Prostate gland (tissue), 2 donors: ENCODE measurements at regions not wholly inside any gene's neighbourhood (a gene's known extent, or its start where the extent isn't known, plus 50 kb on each side); places are given as distances from the start of the nearest gene placed in this dataset.
A peak's percentile ranks its signal among the peaks of the same experiment; 100 is the strongest.

Experiments
- DNase-seq: peaks from one replicate; pipeline ENCODE4 v3.0.0-alpha.2; 2019; ENCODE audit warnings: low spot score
- H3K27ac ChIP-seq, 2 donors: fragments of 200-600 bp; sonication (generic); 2 replicates each; pipeline ENCODE4 v1.5.1; 2017 to 2019
- H3K27me3 ChIP-seq: fragments of 200-600 bp; sonication (generic); replicated peaks from 2 replicates; pipeline ENCODE4 v1.5.1; 2019; ENCODE audit not compliant: insufficient read depth
- H3K36me3 ChIP-seq, 2 donors: fragments of 200-600 bp; sonication (generic); 1 replicate in 1 of 2; 2 replicates in 1 of 2; pipeline versions ENCODE4 v1.5.1 to v1.8.1; 2017 to 2019
- H3K4me1 ChIP-seq: fragments of 200-600 bp; sonication (generic); replicated peaks from 2 replicates; pipeline ENCODE4 v1.5.1; 2019
- H3K4me3 ChIP-seq, 2 donors: fragments of 200-600 bp; sonication (generic); 2 replicates each; pipeline ENCODE4 v1.5.1; 2017 to 2019
- H3K9me3 ChIP-seq: fragments of 200-600 bp; sonication (generic); 2 replicates; pipeline ENCODE4 v1.5.1; 2017
- POLR2A ChIP-seq: fragments of 450-650 bp; IDR thresholded peaks from one replicate; pipeline ENCODE4 v1.6.1; 2016; ENCODE audit warnings: antibody characterized with exemption, mild to moderate bottlenecking
- POLR2AphosphoS5 ChIP-seq: sonication (generic); formaldehyde crosslinking; IDR thresholded peaks from one replicate; pipeline ENCODE4 v1.6.1; 2017; ENCODE audit warnings: antibody characterized with exemption
- WGBS: methylation state at CpG from one replicate; pipeline ENCODE4 v1.1.5; 2018; 5-methylcytosine and 5-hydroxymethylcytosine counted together
- intact Hi-C: fragments of 100-400 bp; cut with DNase I; formaldehyde crosslinking; loops from one replicate; pipeline ENCODE4 v1.14.2; 2022
- TF ChIP-seq, protein P1 (sequence below), 4 experiments: fragments of 200-600 bp in 2 of 4; fragments of 450-650 bp in 2 of 4; sonication (generic) in 2 of 4; IDR thresholded peaks; 1 replicate in 3 of 4; 2 replicates in 1 of 4; pipeline ENCODE4 v1.5.1; 2016 to 2019; ENCODE audit warnings: antibody characterized with exemption in 4 of 4, mild to moderate bottlenecking in 2 of 4, moderate library complexity in 2 of 4

GRCh38 chr1:21342961-21343838 lies 52.9 kb upstream of the ECE1 start:
- no peaks in the 10 kb centered on the region for H3K9me3 ChIP-seq

GRCh38 chr1:21341517-21342078 lies 51.3 kb upstream of the ECE1 start:
- peaks cover 61% of the 10 kb centered on the region for H3K4me1 ChIP-seq
- peak overlapping the region; percentile 87 to 92 for H3K27ac ChIP-seq
- 85% methylated on average over 10 of the region's 10 CpGs for WGBS
- TF ChIP-seq POLR2A (no peak), POLR2AphosphoS5 (no peak)
- TF ChIP-seq, protein P1, sequence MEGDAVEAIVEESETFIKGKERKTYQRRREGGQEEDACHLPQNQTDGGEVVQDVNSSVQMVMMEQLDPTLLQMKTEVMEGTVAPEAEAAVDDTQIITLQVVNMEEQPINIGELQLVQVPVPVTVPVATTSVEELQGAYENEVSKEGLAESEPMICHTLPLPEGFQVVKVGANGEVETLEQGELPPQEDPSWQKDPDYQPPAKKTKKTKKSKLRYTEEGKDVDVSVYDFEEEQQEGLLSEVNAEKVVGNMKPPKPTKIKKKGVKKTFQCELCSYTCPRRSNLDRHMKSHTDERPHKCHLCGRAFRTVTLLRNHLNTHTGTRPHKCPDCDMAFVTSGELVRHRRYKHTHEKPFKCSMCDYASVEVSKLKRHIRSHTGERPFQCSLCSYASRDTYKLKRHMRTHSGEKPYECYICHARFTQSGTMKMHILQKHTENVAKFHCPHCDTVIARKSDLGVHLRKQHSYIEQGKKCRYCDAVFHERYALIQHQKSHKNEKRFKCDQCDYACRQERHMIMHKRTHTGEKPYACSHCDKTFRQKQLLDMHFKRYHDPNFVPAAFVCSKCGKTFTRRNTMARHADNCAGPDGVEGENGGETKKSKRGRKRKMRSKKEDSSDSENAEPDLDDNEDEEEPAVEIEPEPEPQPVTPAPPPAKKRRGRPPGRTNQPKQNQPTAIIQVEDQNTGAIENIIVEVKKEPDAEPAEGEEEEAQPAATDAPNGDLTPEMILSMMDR (IDR thresholded peaks at IDR 0.05), result no peak
- no peaks in the 10 kb centered on the region for H3K36me3 ChIP-seq
- intact Hi-C loops, result loop anchor here (5.0 kb wide), 1 partner anchor 79 kb away; no protein-coding TSS in a partner anchor
- H3K4me3 ChIP-seq, result no peak overlapping the region
- no peaks in the 10 kb centered on the region for H3K27me3 ChIP-seq
- no peak for DNase-seq
- no peaks in the 10 kb centered on the region for H3K9me3 ChIP-seq

More at GRCh38 chr1:21342961-21343838, 52.9 kb upstream of the ECE1 start:
- Histone ChIP-seq H3K27me3 (no peaks in the 10 kb centered on the region), H3K4me3 (peak overlapping the region; percentile 8 to 9), H3K27ac (peak overlapping the region; percentile 87 to 92), H3K36me3 (no peaks in the 10 kb centered on the region), H3K4me1 (peaks cover 45% of the 10 kb centered on the region)
- TF ChIP-seq POLR2A (no peak), POLR2AphosphoS5 (peak; percentile 76)
- TF ChIP-seq, protein P1 (IDR thresholded peaks at IDR 0.05), result peak in 1 of 4 experiments; percentile 8
- peak; percentile 65 for DNase-seq
- intact Hi-C loops, result loop anchor here (5.0 kb wide), 1 partner anchor 81 kb away; no protein-coding TSS in a partner anchor
- WGBS, result 22% methylated on average over 10 of the region's 10 CpGs

DNA sequence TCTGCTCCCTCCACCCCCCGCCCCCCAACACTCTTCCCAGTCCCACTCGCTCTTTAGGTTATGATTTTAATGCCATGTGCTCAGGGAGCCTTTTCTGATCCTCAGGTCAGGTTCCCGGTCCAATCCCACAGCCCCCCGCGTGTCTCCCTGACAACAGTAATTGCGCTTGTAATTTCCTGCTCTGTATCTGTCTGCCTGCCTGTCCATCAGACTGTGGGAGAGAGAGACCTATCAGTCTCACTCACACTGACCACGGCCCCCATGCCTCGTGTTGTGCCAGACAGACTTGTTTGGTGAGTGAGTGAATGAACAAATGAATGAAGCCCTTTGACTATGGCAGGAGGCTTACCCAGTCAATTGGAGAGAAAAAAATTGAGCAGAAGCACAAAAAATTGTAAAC lies 50.8 kb upstream of the ECE1 start:
- 55% methylated on average over 8 of the region's 8 CpGs for WGBS
- intact Hi-C loops, result loop anchor here (5.0 kb wide), 1 partner anchor 79 kb away; no protein-coding TSS in a partner anchor
- no peak for DNase-seq

DNA sequence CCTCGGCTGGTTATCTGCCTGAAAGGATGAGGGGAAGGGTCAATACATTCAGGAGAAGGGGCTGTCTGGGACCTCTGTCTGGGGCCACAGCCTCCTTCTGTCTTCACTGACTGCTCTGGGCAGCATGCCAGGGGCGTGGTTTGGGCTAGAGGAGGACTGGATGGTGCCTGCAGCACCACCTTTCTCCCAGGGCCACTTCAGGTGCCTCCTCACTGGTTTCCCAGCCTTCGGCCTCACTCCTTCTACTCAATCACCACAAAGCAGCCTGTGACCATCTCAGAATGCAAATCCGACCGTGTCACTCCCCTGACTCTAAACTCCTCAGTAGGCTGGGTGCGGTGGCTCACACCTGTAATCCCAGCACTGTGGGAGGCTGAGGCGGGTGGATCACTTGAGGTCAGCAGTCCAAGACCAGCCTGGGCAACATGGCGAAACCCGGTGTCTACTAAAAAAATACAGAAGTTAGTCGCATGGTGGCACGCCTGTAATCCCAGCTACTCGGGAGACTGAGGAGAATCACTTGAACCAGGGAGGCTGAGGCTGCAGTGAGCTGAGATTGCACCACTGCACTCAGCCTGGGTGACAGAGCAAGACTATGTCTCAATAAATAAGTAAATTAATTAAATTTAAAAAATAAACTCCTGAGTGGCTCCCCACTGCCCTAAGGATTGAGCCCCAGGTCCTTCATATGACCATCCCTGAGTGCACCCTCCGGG lies 50.1 kb upstream of the ECE1 start:
- H3K36me3 ChIP-seq, result no peaks in the 10 kb centered on the region
- no peaks in the 10 kb centered on the region for H3K9me3 ChIP-seq
- TF ChIP-seq POLR2AphosphoS5, result peak; percentile 14
- TF ChIP-seq POLR2A, result no peak
- no peak overlapping the region for H3K4me3 ChIP-seq
- peak; percentile 83 for DNase-seq
- no peaks in the 10 kb centered on the region for H3K27me3 ChIP-seq
- H3K4me1 ChIP-seq, result peaks cover 67% of the 10 kb centered on the region
- 80% methylated on average over 13 of the region's 13 CpGs for WGBS
- peak overlapping the region; percentile 87 to 92 for H3K27ac ChIP-seq
- intact Hi-C loops, result loop anchor here (5.0 kb wide), 1 partner anchor 78 kb away; no protein-coding TSS in a partner anchor

More for the DNA sequence above, 50.8 kb upstream of the ECE1 start:
- Histone ChIP-seq H3K36me3 (no peaks in the 10 kb centered on the region), H3K27ac (peak overlapping the region; percentile 87 to 92), H3K4me1 (peaks cover 61% of the 10 kb centered on the region), H3K27me3 (no peaks in the 10 kb centered on the region), H3K9me3 (no peaks in the 10 kb centered on the region), H3K4me3 (no peak overlapping the region)
- TF ChIP-seq, protein P1 (IDR thresholded peaks at IDR 0.05), result no peak
- no peak for TF ChIP-seq POLR2A
